IgD-negative memory B cell (primary cell): ENCODE measurements at regions not wholly inside any gene's neighbourhood (a gene's known extent, or its start where the extent isn't known, plus 50 kb on each side); places are given as distances from the start of the nearest gene placed in this dataset.
A peak's percentile ranks its signal among the peaks of the same experiment; 100 is the strongest.
"Not testable (repeated sequence)": the region's sequence is repeated elsewhere in the genome, so short reads cannot be mapped to it uniquely, and the experiment has no call there.

Source experiments
- H3K27ac Mint-ChIP-seq, 3 donors: one replicate each; pipeline ENCODE4 v1.8.0; 2020 to 2022; ENCODE audit warnings: mild to moderate bottlenecking in 3 of 3, mixed read lengths in 3 of 3, moderate library complexity in 1 of 3
- H3K27me3 Mint-ChIP-seq: one replicate; pipeline ENCODE4 v1.8.0; 2021; ENCODE audit warnings: mixed read lengths
- H3K36me3 Mint-ChIP-seq: one replicate; pipeline ENCODE4 v1.8.0; 2020; ENCODE audit warnings: mild to moderate bottlenecking, mixed read lengths
- H3K4me1 Mint-ChIP-seq, 3 donors: one replicate each; pipeline ENCODE4 v1.8.0; 2020 to 2022; ENCODE audit warnings: mixed read lengths in 3 of 3, mild to moderate bottlenecking in 1 of 3
- H3K4me3 Mint-ChIP-seq, 4 donors: one replicate each; pipeline ENCODE4 v1.8.0; 2020 to 2022; ENCODE audit warnings: mild to moderate bottlenecking in 4 of 4, mixed read lengths in 4 of 4, moderate library complexity in 3 of 4
- H3K9me3 Mint-ChIP-seq, 3 donors: one replicate each; pipeline ENCODE4 v1.8.0; 2020 to 2021; ENCODE audit warnings: mixed read lengths in 3 of 3, mild to moderate bottlenecking in 1 of 3

GRCh38 chr4:112808001-112808400, 171.1 kb downstream of the LARP7 start:
- Mint-ChIP-seq H3K27me3 (peaks cover 2% of the 10 kb centered on the region), H3K4me3 (no peak overlapping the region), H3K27ac (no peak overlapping the region), H3K4me1 (no peaks in the 10 kb centered on the region), H3K9me3 (peaks cover 0 to 2% (median 1%) of the 10 kb centered on the region in 3 donors), H3K36me3 (no peaks in the 10 kb centered on the region)

DNA sequence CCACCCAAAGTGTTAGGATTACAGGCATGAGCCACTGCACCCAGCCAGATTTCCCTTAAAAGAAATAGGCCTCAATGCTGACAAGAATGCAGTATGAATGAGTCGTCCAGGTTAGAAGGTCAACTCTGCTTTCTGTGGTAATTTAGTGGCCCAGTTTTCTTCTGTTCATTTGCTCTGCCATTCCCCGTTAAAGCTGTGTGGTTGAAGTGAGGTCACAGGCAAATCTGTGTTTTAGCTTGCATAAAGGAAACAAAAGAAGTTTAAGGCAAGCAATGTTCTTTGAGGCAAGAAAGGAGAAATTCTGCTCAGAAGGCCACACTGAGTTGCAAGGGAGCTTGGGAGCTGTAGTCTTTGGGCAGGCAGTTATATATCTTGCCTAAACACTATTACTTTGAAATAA, 176.8 kb downstream of the LARP7 start:
- H3K4me1 Mint-ChIP-seq: peaks cover 0 to 8% (median 4%) of the 10 kb centered on the region in 3 donors
- no peak overlapping the region for H3K27ac Mint-ChIP-seq
- no peaks in the 10 kb centered on the region for H3K36me3 Mint-ChIP-seq
- H3K4me3 Mint-ChIP-seq: peak overlapping the region in 1 of 4 donors; percentile 49
- H3K9me3 Mint-ChIP-seq: peaks cover 0 to 1% (median 0%) of the 10 kb centered on the region in 3 donors
- no peaks in the 10 kb centered on the region for H3K27me3 Mint-ChIP-seq

- no peaks in the 10 kb centered on the region for H3K27me3 Mint-ChIP-seq
- peak overlapping the region; percentile 75 to 94 (median 84) for H3K4me3 Mint-ChIP-seq
- H3K4me1 Mint-ChIP-seq: peaks cover 0 to 11% (median 4%) of the 10 kb centered on the region in 3 donors
- H3K36me3 Mint-ChIP-seq: no peaks in the 10 kb centered on the region
- H3K9me3 Mint-ChIP-seq: no peaks in the 10 kb centered on the region
- peak overlapping the region in 1 of 3 donors; percentile 91 for H3K27ac Mint-ChIP-seq
Observed at GRCh38 chr4:112817933-112818593, 181.1 kb downstream of the LARP7 start.

GRCh38 chr4:112818594-112818965, 181.6 kb downstream of the LARP7 start:
- Mint-ChIP-seq H3K27me3 (no peaks in the 10 kb centered on the region), H3K27ac (peak overlapping the region in 1 of 3 donors; percentile 91), H3K9me3 (no peaks in the 10 kb centered on the region), H3K4me3 (peak overlapping the region; percentile 75 to 94 (median 84)), H3K4me1 (peaks cover 0 to 11% (median 4%) of the 10 kb centered on the region in 3 donors), H3K36me3 (no peaks in the 10 kb centered on the region)

GRCh38 chr4:112819729-112820128, 182.8 kb downstream of the LARP7 start:
- Mint-ChIP-seq H3K27me3 (no peaks in the 10 kb centered on the region), H3K27ac (peak overlapping the region in 1 of 3 donors; percentile 9), H3K4me1 (peaks cover 0 to 11% (median 4%) of the 10 kb centered on the region in 3 donors), H3K9me3 (no peaks in the 10 kb centered on the region), H3K4me3 (peak overlapping the region in 3 of 4 donors; percentile 9 to 50 (median 21)), H3K36me3 (no peaks in the 10 kb centered on the region)

DNA sequence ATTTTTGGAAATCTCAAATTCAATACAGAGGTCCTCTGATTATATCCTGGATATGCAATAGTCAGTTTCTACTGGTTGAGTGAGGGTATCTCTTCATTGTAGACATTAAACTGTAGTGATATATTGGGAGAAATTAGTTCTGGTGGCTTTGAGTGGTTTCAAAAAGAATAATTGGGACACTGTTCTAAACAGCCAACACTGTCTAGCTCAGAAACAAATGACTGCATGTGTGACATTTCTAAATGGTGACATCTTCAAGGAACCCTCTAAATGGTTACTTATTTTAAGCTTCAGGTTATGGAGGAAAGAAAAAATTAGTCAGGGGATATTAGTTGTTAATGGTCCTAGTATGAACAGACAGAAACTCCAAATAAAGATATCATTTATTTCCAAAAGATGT, 186.2 kb downstream of the LARP7 start:
- H3K27me3 Mint-ChIP-seq: no peaks in the 10 kb centered on the region
- no peak overlapping the region for H3K4me3 Mint-ChIP-seq
- H3K27ac Mint-ChIP-seq: no peak overlapping the region
- H3K36me3 Mint-ChIP-seq: no peaks in the 10 kb centered on the region
- H3K4me1 Mint-ChIP-seq: peaks cover 0 to 8% (median 4%) of the 10 kb centered on the region in 3 donors
- no peaks in the 10 kb centered on the region for H3K9me3 Mint-ChIP-seq

- no peaks in the 10 kb centered on the region for H3K9me3 Mint-ChIP-seq
- H3K4me1 Mint-ChIP-seq: peaks cover 0 to 4% (median 0%) of the 10 kb centered on the region in 3 donors
- no peaks in the 10 kb centered on the region for H3K27me3 Mint-ChIP-seq
- no peak overlapping the region for H3K4me3 Mint-ChIP-seq
- H3K27ac Mint-ChIP-seq: no peak overlapping the region
- no peaks in the 10 kb centered on the region for H3K36me3 Mint-ChIP-seq
Observed at GRCh38 chr4:112823606-112824005, 186.7 kb downstream of the LARP7 start.

DNA sequence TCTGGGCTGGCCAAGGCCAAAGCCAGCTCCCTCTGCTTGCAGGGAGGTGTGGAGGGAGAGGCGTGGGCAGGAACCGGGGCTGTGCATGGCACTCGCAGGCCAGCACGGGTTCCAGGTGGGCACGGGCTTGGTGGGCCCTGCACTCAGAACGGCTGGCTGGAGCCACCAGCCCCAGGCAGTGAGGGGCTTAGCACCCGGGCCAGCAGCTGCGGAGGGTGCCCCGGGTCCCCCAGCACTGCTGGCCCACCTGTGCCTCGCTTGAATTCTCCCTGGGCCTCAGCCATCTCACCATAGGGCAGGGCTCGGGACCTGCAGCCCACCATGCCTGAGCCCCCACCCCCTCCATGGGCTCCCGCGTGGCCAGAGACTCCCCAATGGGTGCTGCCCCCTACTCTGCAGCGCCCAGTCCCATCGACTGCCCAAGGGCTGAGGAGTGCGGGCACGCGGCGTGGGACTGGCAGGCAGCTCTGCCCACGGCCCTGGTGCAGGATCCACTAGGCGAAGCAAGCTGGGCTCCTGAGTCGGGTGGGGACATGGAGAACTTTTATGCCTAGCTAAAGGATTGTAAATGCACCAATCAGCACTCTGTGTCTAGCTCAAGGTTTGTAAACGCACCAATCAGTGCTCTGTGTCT, 193.9 kb downstream of the LARP7 start:
- Mint-ChIP-seq H3K27me3 (no peaks in the 10 kb centered on the region), H3K36me3 (peaks cover 3% of the 10 kb centered on the region), H3K4me1 (no peaks in the 10 kb centered on the region), H3K9me3 (peaks cover 0 to 8% (median 1%) of the 10 kb centered on the region in 3 donors), H3K27ac (no peak overlapping the region), H3K4me3 (no peak overlapping the region)

DNA sequence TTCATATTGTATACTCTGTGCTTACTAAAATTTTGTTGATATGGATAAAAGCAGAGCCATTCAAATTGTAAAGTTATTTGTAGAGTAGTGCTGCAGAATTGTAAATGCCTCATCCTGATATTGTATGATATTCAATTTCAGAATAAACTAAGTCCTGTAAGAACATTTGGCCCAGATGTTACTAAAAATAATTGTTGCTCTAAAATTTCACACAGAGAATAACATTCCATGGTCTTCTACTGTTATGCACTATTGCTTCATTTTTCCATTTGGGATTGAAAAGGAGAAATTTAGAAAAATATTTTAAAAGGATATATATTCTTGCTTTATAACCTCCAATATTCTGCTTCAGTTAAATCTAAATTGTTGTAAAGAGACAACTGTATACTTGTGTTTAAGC, 195.6 kb downstream of the LARP7 start:
- no peaks in the 10 kb centered on the region for H3K27me3 Mint-ChIP-seq
- H3K4me3 Mint-ChIP-seq: no peak overlapping the region
- H3K36me3 Mint-ChIP-seq: peaks cover 3% of the 10 kb centered on the region
- H3K9me3 Mint-ChIP-seq: peaks cover 1 to 8% (median 5%) of the 10 kb centered on the region in 3 donors
- H3K27ac Mint-ChIP-seq: no peak overlapping the region
- H3K4me1 Mint-ChIP-seq: no peaks in the 10 kb centered on the region

DNA sequence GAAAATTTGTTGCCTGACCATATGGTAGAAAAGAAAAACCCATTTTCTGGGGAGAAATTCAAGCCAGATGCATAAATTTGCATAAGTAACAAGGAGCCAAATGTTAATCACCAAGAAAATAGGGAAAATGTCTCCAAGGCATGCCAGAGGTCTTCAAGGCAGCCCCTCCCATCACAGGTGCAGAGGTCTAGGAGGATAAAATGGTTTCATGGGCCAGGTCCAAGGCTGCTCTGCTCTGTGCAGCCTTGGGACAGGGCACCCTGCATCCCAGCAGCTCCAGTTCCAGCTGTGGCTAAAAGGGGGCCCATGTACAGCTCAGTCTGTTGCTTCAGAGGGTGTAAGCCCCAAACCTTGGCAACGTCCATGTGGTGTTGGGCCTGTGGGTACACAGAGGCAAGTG, 200.0 kb downstream of the LARP7 start:
- H3K4me3 Mint-ChIP-seq: no peak overlapping the region
- peaks cover 2% of the 10 kb centered on the region for H3K27me3 Mint-ChIP-seq
- H3K36me3 Mint-ChIP-seq: peaks cover 2% of the 10 kb centered on the region
- H3K9me3 Mint-ChIP-seq: peaks cover 2 to 7% (median 5%) of the 10 kb centered on the region in 3 donors
- H3K4me1 Mint-ChIP-seq: peaks cover 0 to 2% (median 0%) of the 10 kb centered on the region in 3 donors
- no peak overlapping the region for H3K27ac Mint-ChIP-seq

GRCh38 chr4:112838015-112838414, 201.1 kb downstream of the LARP7 start:
- H3K9me3 Mint-ChIP-seq, H3K36me3 Mint-ChIP-seq, H3K4me3 Mint-ChIP-seq, H3K27me3 Mint-ChIP-seq, H3K4me1 Mint-ChIP-seq, H3K27ac Mint-ChIP-seq: not testable (repeated sequence)

- H3K9me3 Mint-ChIP-seq: peaks cover 2 to 7% (median 5%) of the 10 kb centered on the region in 3 donors
- H3K4me3 Mint-ChIP-seq: no peak overlapping the region
- peaks cover 2% of the 10 kb centered on the region for H3K36me3 Mint-ChIP-seq
- peaks cover 2% of the 10 kb centered on the region for H3K27me3 Mint-ChIP-seq
- H3K27ac Mint-ChIP-seq: no peak overlapping the region
- peaks cover 0 to 2% (median 0%) of the 10 kb centered on the region in 3 donors for H3K4me1 Mint-ChIP-seq
Observed at GRCh38 chr4:112840061-112840460, 203.1 kb downstream of the LARP7 start.

DNA sequence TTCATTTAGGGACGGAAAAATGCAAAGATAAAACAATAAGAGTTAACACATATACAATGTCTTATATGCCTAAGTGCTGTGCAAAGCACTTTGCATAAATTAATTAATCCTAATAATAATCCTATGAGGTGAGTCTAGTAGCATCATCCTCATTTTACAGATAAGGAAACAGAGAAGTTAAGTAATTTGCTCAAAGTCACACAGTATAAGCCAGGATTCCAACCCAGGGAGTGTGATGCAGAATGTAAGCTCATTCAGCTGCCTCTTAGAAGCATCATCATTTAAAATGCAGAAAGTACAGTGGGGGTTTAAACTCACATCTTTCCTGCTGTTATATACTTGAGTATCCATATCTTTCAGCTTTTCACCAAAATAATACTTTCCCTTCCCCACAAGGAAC, 203.7 kb downstream of the LARP7 start:
- Mint-ChIP-seq H3K36me3 (peaks cover 2% of the 10 kb centered on the region), H3K4me1 (peaks cover 0 to 3% (median 2%) of the 10 kb centered on the region in 3 donors), H3K27ac (no peak overlapping the region), H3K4me3 (no peak overlapping the region), H3K9me3 (peaks cover 2 to 5% (median 5%) of the 10 kb centered on the region in 3 donors), H3K27me3 (peaks cover 2% of the 10 kb centered on the region)

DNA sequence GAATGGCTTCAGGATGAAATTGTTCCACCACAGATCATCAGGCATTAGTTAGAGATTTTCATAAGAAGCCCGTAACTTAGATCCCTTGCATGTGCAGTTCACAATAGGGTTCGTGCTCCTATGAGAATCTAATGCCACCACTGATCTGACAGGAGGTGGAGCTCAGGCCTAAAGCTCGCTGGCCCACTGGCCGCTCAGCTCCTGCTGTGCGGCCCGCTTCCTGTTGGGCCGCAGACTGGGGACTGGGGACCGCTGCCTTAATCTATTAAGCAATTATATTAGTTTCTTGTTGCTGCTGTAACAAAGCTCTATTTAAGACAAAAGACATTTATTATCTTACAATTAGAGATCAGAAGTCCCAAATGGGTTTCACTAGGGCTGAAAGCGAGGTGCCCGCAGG, 205.6 kb downstream of the LARP7 start:
- H3K27ac Mint-ChIP-seq: no peak overlapping the region
- peaks cover 4% of the 10 kb centered on the region for H3K27me3 Mint-ChIP-seq
- peaks cover 4% of the 10 kb centered on the region for H3K36me3 Mint-ChIP-seq
- peaks cover 0 to 5% (median 3%) of the 10 kb centered on the region in 3 donors for H3K4me1 Mint-ChIP-seq
- H3K9me3 Mint-ChIP-seq: peaks cover 2 to 5% (median 3%) of the 10 kb centered on the region in 3 donors
- no peak overlapping the region for H3K4me3 Mint-ChIP-seq

- peaks cover 2% of the 10 kb centered on the region for H3K36me3 Mint-ChIP-seq
- no peak overlapping the region for H3K27ac Mint-ChIP-seq
- peaks cover 0 to 3% (median 0%) of the 10 kb centered on the region in 3 donors for H3K9me3 Mint-ChIP-seq
- no peak overlapping the region for H3K4me3 Mint-ChIP-seq
- H3K27me3 Mint-ChIP-seq: peaks cover 4% of the 10 kb centered on the region
- H3K4me1 Mint-ChIP-seq: peaks cover 0 to 5% (median 2%) of the 10 kb centered on the region in 3 donors
Observed at GRCh38 chr4:112845386-112845785, 204.1 kb upstream of the ANK2 start.

- Mint-ChIP-seq H3K27me3 (peaks cover 4% of the 10 kb centered on the region), H3K4me3 (no peak overlapping the region), H3K4me1 (peaks cover 0 to 5% (median 2%) of the 10 kb centered on the region in 3 donors)
Observed at GRCh38 chr4:112847045-112847444, 202.4 kb upstream of the ANK2 start.

More at GRCh38 chr4:112847045-112847444, 202.4 kb upstream of the ANK2 start:
- Mint-ChIP-seq H3K9me3 (peaks cover 0 to 6% (median 2%) of the 10 kb centered on the region in 3 donors), H3K36me3 (peaks cover 2% of the 10 kb centered on the region), H3K27ac (no peak overlapping the region)
